HepG2 (cell line): ENCODE measurements at regions not wholly inside any gene's neighbourhood (a gene's known extent, or its start where the extent isn't known, plus 50 kb on each side); places are given as distances from the start of the nearest gene placed in this dataset.

Source experiments
- ATAC-seq: fragments of 200-7000 bp; cut with Tn5 transposase; 3 replicates; pipeline ENCODE4 v1.9.1; 2020; ENCODE audit warnings: mild to moderate bottlenecking, moderate library complexity
- BruUV-seq: library from RNA; stranded (reverse); fragments of 400-500 nt; replicated peaks from 2 replicates; lab custom pipeline; 2021; lab: Mats Ljungman, UMichigan
- CTCF ChIA-PET: fragments of 300-600 bp; formaldehyde crosslinking; extraction: SDS; loops from one replicate; lab custom pipeline; 2021; ENCODE audit warnings: low total read pairs, inconsistent platforms, low intra/inter-chr PET ratio; lab: Yijun Ruan, JAX
- POLR2A ChIA-PET: fragments of 350-600 bp; sonication (Branson Sonifier 250); formaldehyde crosslinking; loops from one replicate; lab custom pipeline; 2020; ENCODE audit warnings: antibody characterized with exemption, inconsistent platforms; lab: Yijun Ruan, JAX
- DNase-seq: peaks from one replicate; pipeline ENCODE4 v3.0.0-alpha.2; 2015; ENCODE audit warnings: low spot score
- FAIRE-seq: peaks from 3 replicates; lab custom pipeline; 2011; peaks lifted over from hg19 to GRCh38; lab: Jason Lieb, UNC
- H2AFZ ChIP-seq: one replicate; pipeline ENCODE4 v1.6.1; 2011; ENCODE audit warnings: low read length, inconsistent platforms
- H3K27ac ChIP-seq: fragments of 300-600 bp; 3 replicates; pipeline ENCODE4 v1.8.0; 2011; ENCODE audit warnings: mixed run types, mild to moderate bottlenecking, mixed read lengths, low read length, inconsistent platforms; ENCODE audit not compliant: insufficient read depth; ENCODE audit errors: extremely low read length
- H3K27me3 ChIP-seq, 2 experiments: fragments of 200-600 bp in 1 of 2; 2 replicates in 1 of 2; 3 replicates in 1 of 2; pipeline versions ENCODE4 v1.6.0 to v1.8.0; 2011; ENCODE audit warnings: low read length in 2 of 2, mild to moderate bottlenecking in 2 of 2, moderate library complexity in 2 of 2, inconsistent platforms in 1 of 2; ENCODE audit not compliant: insufficient read depth in 2 of 2, control insufficient read depth in 1 of 2
- H3K36me3 ChIP-seq, 2 experiments: fragments of 200-600 bp in 1 of 2; replicated peaks in 1 of 2; 2 replicates in 1 of 2; 3 replicates in 1 of 2; pipeline versions ENCODE4 v1.5.1 to v1.8.0; 2011; ENCODE audit warnings: low read length in 2 of 2, inconsistent platforms in 1 of 2; ENCODE audit not compliant: insufficient read depth in 2 of 2, control insufficient read depth in 1 of 2
- H3K4me1 ChIP-seq: 2 replicates; pipeline ENCODE4 v1.5.1; 2012; ENCODE audit warnings: low read length, inconsistent platforms; ENCODE audit not compliant: insufficient read depth
- H3K4me2 ChIP-seq: 2 replicates; pipeline ENCODE4 v1.6.0; 2011; ENCODE audit warnings: low read depth, low read length, inconsistent platforms
- H3K4me3 ChIP-seq, 3 experiments: fragments of 200-600 bp in 1 of 3; sonication (generic), shearing (Covaris generic) in 1 of 3; replicated peaks in 1 of 3; 2 replicates each; pipeline ENCODE4 v1.5.1; 2011 to 2016; ENCODE audit warnings: low read length in 3 of 3, inconsistent platforms in 2 of 3, low read depth in 2 of 3, mild to moderate bottlenecking in 2 of 3, control low read depth in 1 of 3, mixed read lengths in 1 of 3; ENCODE audit not compliant: insufficient read depth in 1 of 3
- H3K79me2 ChIP-seq: one replicate; pipeline ENCODE4 v1.6.1; 2011; ENCODE audit warnings: low read length, inconsistent platforms; ENCODE audit not compliant: insufficient read depth
- H3K9ac ChIP-seq: 2 replicates; pipeline ENCODE4 v1.6.0; 2011; ENCODE audit warnings: mild to moderate bottlenecking, low read depth, low read length, inconsistent platforms; ENCODE audit not compliant: insufficient read depth
- H3K9me3 ChIP-seq: 2 replicates; pipeline ENCODE4 v1.5.1; 2012; ENCODE audit warnings: mild to moderate bottlenecking, low read length
- H4K20me1 ChIP-seq: 2 replicates; pipeline ENCODE4 v1.6.0; 2011; ENCODE audit warnings: inconsistent platforms, mild to moderate bottlenecking, low read length, moderate library complexity; ENCODE audit not compliant: insufficient read depth
- AKNA ChIP-seq: sonication (generic); formaldehyde crosslinking; IDR thresholded peaks from 2 replicates; pipeline ENCODE4 v1.4.0; 2020; ENCODE audit warnings: missing genetic modification reagents, borderline replicate concordance
- DNMT3B ChIP-seq: conservative IDR thresholded peaks from 2 replicates; pipeline ENCODE4 v1.6.1; 2016; ENCODE audit warnings: missing biosample characterization, control low read depth
- JUN ChIP-seq: sonication (generic); formaldehyde crosslinking; IDR thresholded peaks from 2 replicates; pipeline ENCODE4 v1.4.0; 2020; ENCODE audit warnings: mild to moderate bottlenecking, missing genetic modification reagents
- MAFF ChIP-seq: IDR thresholded peaks from 2 replicates; pipeline ENCODE4 v1.6.1; 2011; ENCODE audit warnings: low read depth, low read length, improper control_type of control experiment
- MAFK ChIP-seq, 2 experiments: IDR thresholded peaks in 1 of 2; conservative IDR thresholded peaks in 1 of 2; 2 replicates each; pipeline ENCODE4 v1.6.1; 2011; ENCODE audit warnings: improper control_type of control experiment in 2 of 2, low read length in 2 of 2
- NFRKB ChIP-seq: fragments of 450-650 bp; IDR thresholded peaks from 2 replicates; pipeline ENCODE4 v1.6.1; 2017
- ZFP36L2 ChIP-seq: sonication (generic); formaldehyde crosslinking; IDR thresholded peaks from 2 replicates; pipeline ENCODE4 v1.4.0; 2020; ENCODE audit warnings: missing genetic modification reagents
- WGBS: methylation state at CpG from one replicate; pipeline ENCODE4 v1.1.6; 2017; ENCODE audit warnings: low lambda C conversion rate; 5-methylcytosine and 5-hydroxymethylcytosine counted together
- in situ Hi-C: cut with HindIII; loops from 2 replicates; pipeline ENCODE4 v1.10.0; 2017; ENCODE audit warnings: low pct_unique_long_range_greater_than_20kb; ENCODE audit not compliant: extremely low pct_ligation_motif_present
- intact Hi-C: fragments of 100-400 bp; cut with micrococcal nuclease; formaldehyde crosslinking; loops from one replicate; pipeline ENCODE4 v1.10.0; 2022; ENCODE audit not compliant: unreplicated experiment
- TF ChIP-seq, protein P1 (sequence below): sonication (generic); formaldehyde crosslinking; IDR thresholded peaks from 2 replicates; pipeline ENCODE4 v1.5.0; 2020; ENCODE audit warnings: missing genetic modification reagents

DNA sequence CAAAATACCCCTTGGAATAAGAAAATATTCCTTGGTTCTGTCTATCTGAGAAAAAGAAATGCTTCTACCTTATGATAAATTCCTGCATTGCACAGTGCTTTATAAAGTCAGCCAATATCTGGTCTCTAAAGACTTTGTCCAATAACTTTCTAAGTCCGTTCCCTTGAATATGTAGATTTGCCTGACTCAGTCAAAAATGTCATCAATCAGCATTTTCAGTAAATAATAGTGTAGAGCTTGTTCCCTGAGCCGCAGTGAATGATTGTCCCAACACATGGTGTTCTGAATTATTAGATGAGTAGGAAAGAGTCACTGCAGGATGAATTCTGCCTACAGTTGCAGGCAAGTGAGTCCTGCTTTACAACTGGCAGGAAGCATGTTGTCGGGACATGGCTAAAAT is 316.8 kb upstream of the RBMS1 start:
- no peak overlapping the region for H3K9ac ChIP-seq
- 2% methylated on average over 3 of the region's 3 CpGs for WGBS
- DNase-seq (no peak), FAIRE-seq (no peak), ATAC-seq (no peak)
- no peak overlapping the region for H3K4me3 ChIP-seq
- H3K36me3 ChIP-seq = no peaks in the 10 kb centered on the region
- no peaks in the 10 kb centered on the region for H3K4me1 ChIP-seq
- no peak overlapping the region for H3K27ac ChIP-seq
- ChIA-PET POLR2A (no interaction called here), CTCF (no interaction called here)
- in situ Hi-C loops (no loop called here), intact Hi-C loops (no loop called here)
- TF ChIP-seq ZFP36L2 (no peak), NFRKB (no peak), AKNA (CRISPR knock-in tag) (no peak), DNMT3B (CRISPR knock-in tag) (no peak), MAFF (peak; percentile 52), JUN (CRISPR knock-in tag) (no peak), MAFK (conservative IDR thresholded peaks at IDR 0.05 in 1 of 2, IDR thresholded peaks at IDR 0.05 in 1 of 2; ENCODE audit: low read length in 2 of 2) (peak; percentile 15 to 53; a peak in 2 of 4 replicates)
- TF ChIP-seq, protein P1, sequence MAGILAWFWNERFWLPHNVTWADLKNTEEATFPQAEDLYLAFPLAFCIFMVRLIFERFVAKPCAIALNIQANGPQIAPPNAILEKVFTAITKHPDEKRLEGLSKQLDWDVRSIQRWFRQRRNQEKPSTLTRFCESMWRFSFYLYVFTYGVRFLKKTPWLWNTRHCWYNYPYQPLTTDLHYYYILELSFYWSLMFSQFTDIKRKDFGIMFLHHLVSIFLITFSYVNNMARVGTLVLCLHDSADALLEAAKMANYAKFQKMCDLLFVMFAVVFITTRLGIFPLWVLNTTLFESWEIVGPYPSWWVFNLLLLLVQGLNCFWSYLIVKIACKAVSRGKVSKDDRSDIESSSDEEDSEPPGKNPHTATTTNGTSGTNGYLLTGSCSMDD (CRISPR knock-in tag) = no peak
- H3K27me3 ChIP-seq = peaks cover 0 to 4% of the 10 kb centered on the region in 2 experiments; a peak in 1 of 5 replicates
- H2AFZ ChIP-seq = no peak overlapping the region
- BruUV-seq = no TSS peak
- H3K9me3 ChIP-seq = peaks cover 15% of the 10 kb centered on the region; the same call in 1 of the 2 replicates
- H3K4me2 ChIP-seq = no peak overlapping the region
- H3K79me2 ChIP-seq = no peaks in the 10 kb centered on the region
- H4K20me1 ChIP-seq = no peaks in the 10 kb centered on the region
